GM12891 (cell line): ENCODE measurements at regions not wholly inside any gene's neighbourhood (a gene's known extent, or its start where the extent isn't known, plus 50 kb on each side); places are given as distances from the start of the nearest gene placed in this dataset.
"Not testable (repeated sequence)": the region's sequence is repeated elsewhere in the genome, so short reads cannot be mapped to it uniquely, and the experiment has no call there.

Experiments used
- DNase-seq: peaks from one replicate; pipeline ENCODE4 v3.0.0; 2011; ENCODE audit warnings: low spot score; ENCODE audit not compliant: insufficient read length
- FAIRE-seq: peaks from 2 replicates; lab custom pipeline; 2011; peaks lifted over from hg19 to GRCh38; lab: Jason Lieb, UNC
- PAX5 ChIP-seq: IDR thresholded peaks from 2 replicates; pipeline ENCODE4 v1.6.1; 2011; ENCODE audit warnings: low read length, moderate library complexity, mild to moderate bottlenecking; ENCODE audit not compliant: insufficient read depth, severe bottlenecking
- POLR2A ChIP-seq: IDR thresholded peaks from 2 replicates; pipeline ENCODE4 v1.6.1; 2011; ENCODE audit warnings: low read depth, low read length, control low read depth
- POLR2AphosphoS5 ChIP-seq: IDR thresholded peaks from 2 replicates; pipeline ENCODE4 v1.6.1; 2011; ENCODE audit warnings: low read depth, low read length, control low read depth
- POU2F2 ChIP-seq: IDR thresholded peaks from 2 replicates; pipeline ENCODE4 v1.6.1; 2011; ENCODE audit warnings: low read depth, mild to moderate bottlenecking, control low read depth, low read length, moderate library complexity
- SPI1 ChIP-seq: IDR thresholded peaks from 2 replicates; pipeline ENCODE4 v1.6.1; 2011; ENCODE audit warnings: low read depth, low read length, control low read depth
- TAF1 ChIP-seq: IDR thresholded peaks from 2 replicates; pipeline ENCODE4 v1.6.1; 2011; ENCODE audit warnings: low read depth, low read length, control low read depth

DNA sequence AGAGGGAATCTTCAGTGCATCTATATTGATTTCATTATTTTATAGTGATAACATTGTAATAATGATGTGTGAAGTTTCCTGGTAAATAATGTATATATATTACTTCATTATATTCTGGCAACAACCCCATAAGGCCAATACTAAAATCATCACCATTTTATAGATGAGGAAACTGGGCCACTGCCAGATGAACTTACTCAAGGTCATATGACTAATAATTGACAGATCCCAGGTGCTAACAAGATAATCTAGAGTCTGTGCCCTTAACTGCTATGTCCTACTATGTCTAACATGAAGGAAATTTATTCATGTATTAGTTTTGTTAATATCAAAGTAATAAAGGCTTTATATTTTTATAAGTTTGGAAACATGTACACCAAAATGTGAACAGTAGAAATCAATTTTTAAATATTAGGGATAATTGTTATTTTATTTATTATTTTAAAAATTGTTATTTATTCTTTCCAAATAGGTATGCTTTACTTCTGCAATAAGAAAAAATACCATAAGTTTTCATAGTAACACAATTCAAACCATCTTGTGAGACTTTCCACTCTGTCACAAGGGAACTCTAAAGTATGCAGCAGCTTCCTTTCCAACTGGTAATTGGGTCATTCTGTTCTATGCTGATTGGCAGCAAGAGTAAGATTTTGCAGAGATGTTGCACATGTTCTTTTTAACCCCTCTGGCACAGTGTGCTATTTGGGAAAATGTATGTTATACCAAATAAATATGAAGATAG, 90.8 kb upstream of the CMC1 start:
- no peak for TF ChIP-seq POU2F2
- no peak for TF ChIP-seq TAF1
- no peak for TF ChIP-seq POLR2A
- no peak for TF ChIP-seq POLR2AphosphoS5
- no peak for TF ChIP-seq PAX5
- no peak for TF ChIP-seq SPI1
- DNase-seq = no peak
- FAIRE-seq = no peak

GRCh38 chr3:28151207-28151550, 90.2 kb upstream of the CMC1 start:
- DNase-seq (no peak), FAIRE-seq (no peak)
- no peak for TF ChIP-seq TAF1
- no peak for TF ChIP-seq SPI1
- TF ChIP-seq POLR2AphosphoS5 = no peak
- no peak for TF ChIP-seq PAX5
- TF ChIP-seq POU2F2 = no peak
- TF ChIP-seq POLR2A = no peak

GRCh38 chr3:28151608-28152228, 89.7 kb upstream of the CMC1 start:
- FAIRE-seq (peak; percentile 9), DNase-seq (no peak)
- TF ChIP-seq SPI1 (no peak), POLR2AphosphoS5 (no peak), PAX5 (no peak), POLR2A (no peak), TAF1 (no peak), POU2F2 (no peak)

GRCh38 chr3:28155631-28156030, 85.8 kb upstream of the CMC1 start:
- TF ChIP-seq PAX5 = no peak
- no peak for TF ChIP-seq TAF1
- no peak for TF ChIP-seq POU2F2
- no peak for TF ChIP-seq POLR2AphosphoS5
- no peak for TF ChIP-seq SPI1
- no peak for TF ChIP-seq POLR2A
- no peak for FAIRE-seq
- no peak for DNase-seq

- FAIRE-seq, DNase-seq: not testable (repeated sequence)
Measured at GRCh38 chr3:28156599-28156998, 84.8 kb upstream of the CMC1 start.

DNA sequence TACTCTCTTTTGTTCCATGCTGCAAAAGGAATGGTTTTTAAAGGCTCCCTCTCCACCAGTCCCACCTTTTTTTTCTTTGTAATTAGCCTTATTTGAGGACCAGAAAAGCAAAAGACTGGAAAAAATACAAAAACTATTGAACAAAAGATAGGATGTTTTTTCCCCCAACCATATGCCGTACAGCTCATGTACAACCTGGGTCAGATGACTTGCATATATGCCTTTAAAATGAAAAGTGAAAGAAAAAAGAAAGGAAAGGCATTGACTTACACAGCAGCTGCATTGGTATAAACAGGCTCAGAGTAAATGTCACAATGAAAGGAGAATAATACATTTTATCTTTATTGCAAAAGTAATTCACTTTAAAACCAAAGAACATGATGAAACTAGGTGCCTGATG, 69.5 kb upstream of the CMC1 start:
- DNase-seq = no peak
- FAIRE-seq = no peak
- TF ChIP-seq POLR2A (no peak), PAX5 (no peak), TAF1 (no peak), POU2F2 (no peak), SPI1 (no peak), POLR2AphosphoS5 (no peak)

DNA sequence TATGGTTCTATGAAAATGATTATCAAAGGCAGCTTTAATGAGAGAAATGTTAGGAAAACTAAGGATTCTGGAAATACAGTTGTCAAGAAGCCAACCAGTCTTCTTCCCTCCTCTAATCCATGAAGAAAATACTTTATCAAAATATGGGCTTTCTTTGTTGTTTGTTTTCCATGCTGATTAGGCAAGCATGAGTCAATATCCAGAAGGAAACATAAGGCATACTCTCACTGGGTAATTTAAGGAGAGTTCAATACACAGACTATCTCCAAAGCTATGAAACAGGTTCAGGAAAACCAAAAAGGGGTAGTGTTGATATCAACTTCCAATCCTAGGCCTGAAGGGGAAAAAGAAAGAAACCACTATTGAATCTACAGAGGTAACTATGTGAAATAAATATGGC, 68.7 kb upstream of the CMC1 start:
- FAIRE-seq (no peak), DNase-seq (no peak)
- TF ChIP-seq PAX5 (no peak), SPI1 (no peak), TAF1 (no peak), POU2F2 (no peak), POLR2A (no peak), POLR2AphosphoS5 (no peak)

DNA sequence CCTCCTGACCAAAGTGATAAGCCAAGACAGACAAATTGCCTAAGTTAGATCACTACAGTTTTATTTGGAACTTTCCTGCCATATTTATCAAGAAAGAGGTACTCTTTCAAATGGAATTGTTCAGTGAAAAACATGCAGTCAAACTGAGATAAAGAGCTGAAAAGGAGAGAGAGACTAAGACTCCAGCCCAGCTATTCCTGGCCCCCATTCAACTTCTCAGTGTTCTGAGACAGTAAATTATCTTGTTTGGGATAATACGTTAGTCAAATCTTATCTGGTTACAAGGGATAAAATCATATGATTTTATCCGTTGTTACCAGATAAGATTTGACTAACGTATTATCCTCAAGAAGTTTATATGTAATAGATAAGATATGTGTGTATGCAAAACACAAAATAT, 67.6 kb upstream of the CMC1 start:
- TF ChIP-seq POU2F2 = no peak
- TF ChIP-seq POLR2AphosphoS5 = no peak
- no peak for TF ChIP-seq SPI1
- no peak for TF ChIP-seq TAF1
- no peak for TF ChIP-seq PAX5
- TF ChIP-seq POLR2A = no peak
- FAIRE-seq (no peak), DNase-seq (no peak)

DNA sequence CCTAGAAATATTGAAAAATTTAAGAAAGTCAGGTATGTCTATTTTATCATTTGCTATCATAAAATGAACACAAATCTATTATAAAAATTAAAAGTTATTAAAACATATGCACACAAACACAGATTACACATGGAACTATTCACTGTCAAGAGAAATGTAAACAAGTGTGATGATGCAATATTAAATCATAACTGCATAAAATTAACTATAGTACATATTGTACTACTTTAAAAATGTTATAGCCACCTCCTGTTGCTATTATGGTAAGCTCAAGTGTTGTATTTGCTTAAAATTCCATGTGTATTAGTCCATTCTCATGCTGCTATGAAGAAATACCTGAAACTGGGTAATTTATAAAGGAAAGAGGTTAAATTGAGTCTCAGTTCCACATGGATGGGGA, 54.7 kb upstream of the CMC1 start:
- DNase-seq (no peak), FAIRE-seq (no peak)
- TF ChIP-seq TAF1 (no peak), PAX5 (no peak), POU2F2 (no peak), SPI1 (no peak), POLR2AphosphoS5 (no peak), POLR2A (no peak)

DNA sequence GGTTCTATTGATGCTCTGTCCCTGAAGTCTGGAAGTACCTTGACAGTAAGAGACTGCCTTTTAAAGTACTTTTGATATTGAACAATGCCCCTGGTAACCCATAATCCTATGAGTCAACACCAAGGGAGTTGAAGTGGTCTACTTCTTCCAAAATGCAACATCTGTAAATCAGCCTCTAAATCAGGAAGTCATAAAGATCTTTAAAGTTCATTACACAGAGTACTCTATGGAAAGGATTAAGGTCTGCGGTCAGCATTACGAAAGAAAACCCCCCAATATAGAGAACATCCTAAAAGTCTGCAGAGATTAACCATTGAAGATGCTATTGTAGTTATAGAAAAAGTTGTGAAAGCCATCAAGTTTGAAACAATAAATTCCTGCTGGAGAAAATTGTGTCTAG, 52.7 kb upstream of the CMC1 start:
- FAIRE-seq (no peak), DNase-seq (no peak)
- TF ChIP-seq POU2F2 = no peak
- TF ChIP-seq POLR2A = no peak
